Hematopoietic multipotent progenitor cell treated with erythropoietin and hydrocortisone succinate and interleukin-3 and kit ligand, for 4 days (in vitro differentiated cells): ENCODE measurements at regions not wholly inside any gene's neighbourhood (a gene's known extent, or its start where the extent isn't known, plus 50 kb on each side); places are given as distances from the start of the nearest gene placed in this dataset.

ENCODE experiments used
- DNase-seq: peaks from one replicate; pipeline ENCODE4 v3.0.0-alpha.2; 2015

DNA sequence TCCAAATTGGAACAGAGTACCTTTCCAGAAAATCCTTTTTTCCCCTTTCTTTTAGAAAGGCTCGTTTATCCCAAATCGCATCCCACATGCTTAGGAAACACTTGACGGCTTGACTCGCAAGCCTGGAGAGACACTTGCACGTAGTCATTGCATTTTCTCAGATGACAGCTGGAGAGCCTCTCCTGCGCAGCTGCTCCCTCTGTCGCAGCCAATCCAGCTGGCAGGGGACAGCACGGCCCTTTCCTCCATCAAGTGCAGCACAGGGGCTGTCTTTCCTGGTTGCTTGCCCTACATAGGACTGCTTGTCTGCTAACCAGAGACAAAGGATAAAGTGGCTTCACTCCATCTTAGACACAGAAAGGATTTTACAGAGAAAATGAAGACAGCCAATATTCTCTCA is 77.6 kb upstream of the RGS17 start:
- no peak for DNase-seq

GRCh38 chr6:153207617-153208016 is 76.5 kb upstream of the RGS17 start:
- no peak for DNase-seq

DNA sequence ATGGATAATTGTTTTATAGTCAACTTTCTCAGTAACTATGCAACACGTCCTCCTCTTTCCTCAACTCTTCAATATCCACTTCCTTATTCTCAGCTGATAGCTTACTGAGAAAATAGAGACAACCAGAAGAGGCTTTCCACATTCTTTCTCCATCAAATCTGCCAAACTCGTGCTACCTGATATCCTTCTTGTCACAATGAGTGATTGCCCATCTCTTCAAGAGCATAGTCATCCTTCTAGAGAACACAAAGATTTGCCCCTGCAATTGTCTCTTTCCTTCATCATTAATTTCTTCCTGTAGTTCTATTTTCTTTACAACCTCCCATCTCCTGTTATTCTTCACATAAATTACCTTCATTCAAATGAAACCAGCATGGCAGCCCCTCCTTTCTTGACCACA is 75.9 kb upstream of the RGS17 start:
- DNase-seq: no peak

- no peak for DNase-seq
Observed at GRCh38 chr6:153192943-153193885, 62.1 kb upstream of the RGS17 start.

DNA sequence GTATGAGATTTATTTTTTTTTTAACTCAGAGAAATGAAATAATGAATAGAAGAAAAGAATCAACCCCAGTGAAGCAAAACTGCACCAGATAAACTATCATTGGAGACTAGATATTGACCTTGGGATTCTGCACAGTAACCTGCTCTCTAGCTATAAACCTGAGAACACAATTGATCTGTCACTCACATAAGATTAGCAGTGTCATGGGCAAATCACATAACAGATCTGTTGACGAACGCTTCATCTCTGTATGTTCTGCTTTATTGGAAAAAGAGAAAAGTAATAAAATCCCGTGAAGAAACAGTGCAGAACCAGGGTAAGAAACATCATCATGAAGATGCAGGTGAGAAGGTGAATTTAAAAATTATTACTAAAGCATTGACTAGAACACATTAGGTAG is 52.8 kb upstream of the RGS17 start:
- no peak for DNase-seq
